ENCODE measurements at regions not wholly inside any gene's neighbourhood (a gene's known extent, or its start where the extent isn't known, plus 50 kb on each side); places are given as distances from the start of the nearest gene placed in this dataset.

GRCh38 chr1:195005338-195005737 is 1602.9 kb downstream of the KCNT2 start:
- Histone ChIP-seq H3K4me1 (no peaks in the 10 kb centered on the region), H3K9me3 (no peaks in the 10 kb centered on the region), H3K4me2 (no peak overlapping the region), H3K27ac (no peak overlapping the region), H3K4me3 (no peak overlapping the region)
- POLR2A ChIA-PET = no interaction called here
- 18% methylated on average over 3 of the region's 3 CpGs for WGBS (ENCODE audit: missing lambda C conversion rate)
- DNase-seq (ENCODE audit: low read depth in 1 of 2, low spot score in 1 of 2) (no peak), ATAC-seq (no peak), FAIRE-seq (no peak)
- CTCF ChIA-PET = no interaction called here
- TF ChIP-seq ZSCAN20 (CRISPR knock-in tag; IDR thresholded peaks at IDR 0.05) = no peak
- no peak for TF ChIP-seq CEBPB (IDR thresholded peaks at IDR 0.05)
- TF ChIP-seq, protein P1, sequence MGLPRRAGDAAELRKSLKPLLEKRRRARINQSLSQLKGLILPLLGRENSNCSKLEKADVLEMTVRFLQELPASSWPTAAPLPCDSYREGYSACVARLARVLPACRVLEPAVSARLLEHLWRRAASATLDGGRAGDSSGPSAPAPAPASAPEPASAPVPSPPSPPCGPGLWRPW (IDR thresholded peaks at IDR 0.05) = no peak
- TF ChIP-seq JUNB (IDR thresholded peaks at IDR 0.05) = no peak
- no peak for TF ChIP-seq ZNF302 (CRISPR knock-in tag; IDR thresholded peaks at IDR 0.05)
- TF ChIP-seq, protein P2, sequence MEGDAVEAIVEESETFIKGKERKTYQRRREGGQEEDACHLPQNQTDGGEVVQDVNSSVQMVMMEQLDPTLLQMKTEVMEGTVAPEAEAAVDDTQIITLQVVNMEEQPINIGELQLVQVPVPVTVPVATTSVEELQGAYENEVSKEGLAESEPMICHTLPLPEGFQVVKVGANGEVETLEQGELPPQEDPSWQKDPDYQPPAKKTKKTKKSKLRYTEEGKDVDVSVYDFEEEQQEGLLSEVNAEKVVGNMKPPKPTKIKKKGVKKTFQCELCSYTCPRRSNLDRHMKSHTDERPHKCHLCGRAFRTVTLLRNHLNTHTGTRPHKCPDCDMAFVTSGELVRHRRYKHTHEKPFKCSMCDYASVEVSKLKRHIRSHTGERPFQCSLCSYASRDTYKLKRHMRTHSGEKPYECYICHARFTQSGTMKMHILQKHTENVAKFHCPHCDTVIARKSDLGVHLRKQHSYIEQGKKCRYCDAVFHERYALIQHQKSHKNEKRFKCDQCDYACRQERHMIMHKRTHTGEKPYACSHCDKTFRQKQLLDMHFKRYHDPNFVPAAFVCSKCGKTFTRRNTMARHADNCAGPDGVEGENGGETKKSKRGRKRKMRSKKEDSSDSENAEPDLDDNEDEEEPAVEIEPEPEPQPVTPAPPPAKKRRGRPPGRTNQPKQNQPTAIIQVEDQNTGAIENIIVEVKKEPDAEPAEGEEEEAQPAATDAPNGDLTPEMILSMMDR (IDR thresholded peaks at IDR 0.05) = no peak

GRCh38 chr1:194990483-194990882 is 1617.8 kb downstream of the KCNT2 start:
- no peaks in the 10 kb centered on the region for H3K4me1 ChIP-seq
- H3K9me3 ChIP-seq = no peaks in the 10 kb centered on the region
- TF ChIP-seq CEBPB (IDR thresholded peaks at IDR 0.05) (peak in 1 of 2 experiments; percentile 47; a peak in 1 of 4 replicates), SMC3 (IDR thresholded peaks at IDR 0.05) (no peak), EHF (CRISPR knock-in tag; IDR thresholded peaks at IDR 0.05) (no peak), MYC (IDR thresholded peaks at IDR 0.05; ENCODE audit: borderline replicate concordance, low read length) (no peak)
- TF ChIP-seq, protein P2 (IDR thresholded peaks at IDR 0.05) = no peak
- FAIRE-seq = no peak
- DNase-seq (ENCODE audit: low read depth in 1 of 2, low spot score in 1 of 2) = no peak
- ChIA-PET POLR2A (no interaction called here), CTCF (no interaction called here)
- H3K27ac ChIP-seq = no peak overlapping the region
- H3K4me2 ChIP-seq = no peak overlapping the region
- no peak for ATAC-seq
- WGBS (ENCODE audit: missing lambda C conversion rate) = 72% methylated on average over 2 of the region's 2 CpGs
- H3K4me3 ChIP-seq = no peak overlapping the region

- ATAC-seq = no peak
- Histone ChIP-seq H3K4me3 (no peak overlapping the region), H3K27ac (no peak overlapping the region), H3K4me1 (no peaks in the 10 kb centered on the region), H3K9me3 (no peaks in the 10 kb centered on the region), H3K4me2 (no peak overlapping the region)
- CTCF ChIA-PET = no interaction called here
- POLR2A ChIA-PET = no interaction called here
- 3% methylated on average over 1 of the region's 1 CpG for WGBS (ENCODE audit: missing lambda C conversion rate)
- FAIRE-seq = no peak
- peak in 1 of 2 experiments; percentile 39 for DNase-seq (ENCODE audit: low read depth in 1 of 2, low spot score in 1 of 2)
- TF ChIP-seq ZSCAN20 (CRISPR knock-in tag; IDR thresholded peaks at IDR 0.05) = no peak
- no peak for TF ChIP-seq NPAS2 (CRISPR knock-in tag; IDR thresholded peaks at IDR 0.05; ENCODE audit: borderline replicate concordance)
- TF ChIP-seq JUN (IDR thresholded peaks at IDR 0.05) = no peak
- TF ChIP-seq NR3C1 (IDR thresholded peaks at IDR 0.05) = no peak
- TF ChIP-seq FOSL2 (IDR thresholded peaks at IDR 0.05) = no peak
- TF ChIP-seq FOSL2 (CRISPR knock-in tag; IDR thresholded peaks at IDR 0.05) = peak; percentile 65
- TF ChIP-seq RARB (CRISPR knock-in tag; IDR thresholded peaks at IDR 0.05) = no peak
- no peak for TF ChIP-seq CBX2 (IDR thresholded peaks at IDR 0.05; ENCODE audit: borderline replicate concordance, low read depth)
- TF ChIP-seq CBX8 (IDR thresholded peaks at IDR 0.05) = no peak
These were observed 1632.3 kb downstream of the KCNT2 start for GRCh38 chr1:194975913-194976312.

- no peaks in the 10 kb centered on the region for H3K4me1 ChIP-seq
- CTCF ChIA-PET = no interaction called here
- 32% methylated on average over 1 of the region's 1 CpG for WGBS (ENCODE audit: missing lambda C conversion rate)
- no peaks in the 10 kb centered on the region for H3K9me3 ChIP-seq
- FAIRE-seq (no peak), ATAC-seq (no peak), DNase-seq (ENCODE audit: low read depth in 1 of 2, low spot score in 1 of 2) (no peak)
- H3K27ac ChIP-seq = no peak overlapping the region
- no peak for TF ChIP-seq SREBF2 (IDR thresholded peaks at IDR 0.05)
- TF ChIP-seq ZC3H11A (IDR thresholded peaks at IDR 0.05) = no peak
- no peak for TF ChIP-seq EHF (CRISPR knock-in tag; IDR thresholded peaks at IDR 0.05)
- no peak for TF ChIP-seq POLR2A (IDR thresholded peaks at IDR 0.05; ENCODE audit: low read length)
- TF ChIP-seq HOXA7 (CRISPR knock-in tag; IDR thresholded peaks at IDR 0.05) = no peak
- no peak for TF ChIP-seq HOXB5 (CRISPR knock-in tag; IDR thresholded peaks at IDR 0.05)
- no peak for TF ChIP-seq TFCP2L1 (CRISPR knock-in tag; IDR thresholded peaks at IDR 0.05)
- TF ChIP-seq NPAS2 (CRISPR knock-in tag; IDR thresholded peaks at IDR 0.05; ENCODE audit: borderline replicate concordance) = no peak
- TF ChIP-seq MYC (IDR thresholded peaks at IDR 0.05; ENCODE audit: borderline replicate concordance, low read length) = no peak
- POLR2A ChIA-PET = no interaction called here
- no peak overlapping the region for H3K4me3 ChIP-seq
- H3K4me2 ChIP-seq = no peak overlapping the region
These were observed 1639.3 kb downstream of the KCNT2 start for GRCh38 chr1:194968916-194969315.

All from A549 (cell line).